ENCODE measurements at regions not wholly inside any gene's neighbourhood (a gene's known extent, or its start where the extent isn't known, plus 50 kb on each side); places are given as distances from the start of the nearest gene placed in this dataset.

DNA sequence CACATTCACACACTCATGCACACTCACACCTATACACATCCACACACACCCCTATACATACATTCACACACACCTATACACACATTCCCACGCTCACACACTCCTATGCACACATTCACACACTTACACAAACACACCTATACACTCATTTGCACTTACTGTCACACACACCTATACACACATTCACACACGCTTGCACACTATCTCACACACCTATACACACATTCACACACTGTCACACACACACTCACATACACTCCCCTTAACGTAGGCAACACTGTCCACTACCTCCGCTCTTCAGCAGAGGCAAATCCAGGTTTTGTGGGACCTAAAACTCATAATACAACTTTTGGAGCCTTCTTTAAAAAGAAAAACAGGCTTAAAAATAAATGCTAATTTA, 487.7 kb upstream of the CDH4 start:
- Histone ChIP-seq H2BK20ac (ENCODE audit: low read depth, low read length) (no peak overlapping the region), H3K4me1 (ENCODE audit: control insufficient read depth, insufficient read depth, low read length) (no peaks in the 10 kb centered on the region), H4K91ac (ENCODE audit: insufficient read depth, low read depth, low read length) (no peak overlapping the region), H3K4ac (ENCODE audit: low read depth, low read length) (no peak overlapping the region), H3K36me3 (ENCODE audit: control insufficient read depth, insufficient read depth, low read length) (no peaks in the 10 kb centered on the region), H4K5ac (ENCODE audit: low read depth, low read length) (no peak overlapping the region), H3K27ac (ENCODE audit: insufficient read depth, low read length) (no peak overlapping the region), H4K8ac (ENCODE audit: low read depth in 2 of 2, low read length in 2 of 2) (no peak overlapping the region), H2AFZ (replicated peaks; ENCODE audit: low read length, poor library complexity) (no peak overlapping the region), H2AK9ac (replicated peaks; ENCODE audit: low read depth, low read length, poor library complexity) (no peak overlapping the region), H3K9me1 (ENCODE audit: insufficient read depth, low read length) (no peaks in the 10 kb centered on the region), H3K56ac (ENCODE audit: extremely low read depth, insufficient read depth, low read length) (no peak overlapping the region), H3K14ac (replicated peaks; ENCODE audit: low read depth, low read length) (no peak overlapping the region), H3K9ac (ENCODE audit: low read depth, low read length) (no peak overlapping the region), H3K23ac (ENCODE audit: low read depth, low read length) (no peak overlapping the region), H2BK120ac (ENCODE audit: low read depth, low read length) (no peak overlapping the region), H3K4me2 (ENCODE audit: low read depth, low read length) (no peak overlapping the region), H3K27me3 (ENCODE audit: control insufficient read depth, insufficient read depth, low read length) (no peaks in the 10 kb centered on the region), H2BK15ac (ENCODE audit: low read depth, low read length) (no peak overlapping the region), H3K4me3 (ENCODE audit: insufficient read depth, low read depth, low read length) (no peak overlapping the region), H4K20me1 (ENCODE audit: insufficient read depth, low read length) (no peaks in the 10 kb centered on the region), H2AK5ac (ENCODE audit: low read depth, low read length) (no peak overlapping the region), H3K18ac (ENCODE audit: low read depth, low read length) (no peak overlapping the region), H3K9me3 (ENCODE audit: control insufficient read depth, insufficient read depth, low read length) (peaks cover 39% of the 10 kb centered on the region), H2BK5ac (ENCODE audit: low read depth, low read length, poor library complexity, severe bottlenecking) (peak overlapping the region; percentile 62), H3K79me1 (ENCODE audit: low read depth in 1 of 2, low read length in 2 of 2) (no peaks in the 10 kb centered on the region)
- POLR2A ChIA-PET (ENCODE audit: unreplicated experiment): no interaction called here
- ATAC-seq (ENCODE audit: low read depth) (no peak), DNase-seq (no peak)
- no TSS peak for BruUV-seq (replicated peaks)
- WGBS, 2 experiments (ENCODE audit: extremely low coverage in 2 of 2, insufficient read length in 1 of 2): 0% methylated on average over 1 of the region's 4 CpGs; no CpG with 5 or more reads in 1 of the 2 experiments
- in situ Hi-C loops (cut with MboI; ENCODE audit: low sequenced_read_pairs) (no loop called here), dilution Hi-C loops (cut with HindIII; ENCODE audit: low sequenced_read_pairs, unreplicated experiment) (no loop called here), intact Hi-C loops (cut with micrococcal nuclease) (no loop called here)
- TF ChIP-seq MAZ (IDR thresholded peaks at IDR 0.05; ENCODE audit: borderline replicate concordance, low read depth, low read length): no peak
- TF ChIP-seq MXI1 (IDR thresholded peaks at IDR 0.05; ENCODE audit: borderline replicate concordance, low read depth, low read length): no peak
- TF ChIP-seq, protein P1, sequence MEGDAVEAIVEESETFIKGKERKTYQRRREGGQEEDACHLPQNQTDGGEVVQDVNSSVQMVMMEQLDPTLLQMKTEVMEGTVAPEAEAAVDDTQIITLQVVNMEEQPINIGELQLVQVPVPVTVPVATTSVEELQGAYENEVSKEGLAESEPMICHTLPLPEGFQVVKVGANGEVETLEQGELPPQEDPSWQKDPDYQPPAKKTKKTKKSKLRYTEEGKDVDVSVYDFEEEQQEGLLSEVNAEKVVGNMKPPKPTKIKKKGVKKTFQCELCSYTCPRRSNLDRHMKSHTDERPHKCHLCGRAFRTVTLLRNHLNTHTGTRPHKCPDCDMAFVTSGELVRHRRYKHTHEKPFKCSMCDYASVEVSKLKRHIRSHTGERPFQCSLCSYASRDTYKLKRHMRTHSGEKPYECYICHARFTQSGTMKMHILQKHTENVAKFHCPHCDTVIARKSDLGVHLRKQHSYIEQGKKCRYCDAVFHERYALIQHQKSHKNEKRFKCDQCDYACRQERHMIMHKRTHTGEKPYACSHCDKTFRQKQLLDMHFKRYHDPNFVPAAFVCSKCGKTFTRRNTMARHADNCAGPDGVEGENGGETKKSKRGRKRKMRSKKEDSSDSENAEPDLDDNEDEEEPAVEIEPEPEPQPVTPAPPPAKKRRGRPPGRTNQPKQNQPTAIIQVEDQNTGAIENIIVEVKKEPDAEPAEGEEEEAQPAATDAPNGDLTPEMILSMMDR (conservative IDR thresholded peaks at IDR 0.05; ENCODE audit: low read depth, low read length): no peak
- TF ChIP-seq RFX5 (IDR thresholded peaks at IDR 0.05; ENCODE audit: low read depth, low read length): no peak
- TF ChIP-seq POLR2A (IDR thresholded peaks at IDR 0.05; ENCODE audit: low read depth, low read length): no peak
- TF ChIP-seq RAD21 (IDR thresholded peaks at IDR 0.05; ENCODE audit: low read length): no peak
- TF ChIP-seq, protein P2, sequence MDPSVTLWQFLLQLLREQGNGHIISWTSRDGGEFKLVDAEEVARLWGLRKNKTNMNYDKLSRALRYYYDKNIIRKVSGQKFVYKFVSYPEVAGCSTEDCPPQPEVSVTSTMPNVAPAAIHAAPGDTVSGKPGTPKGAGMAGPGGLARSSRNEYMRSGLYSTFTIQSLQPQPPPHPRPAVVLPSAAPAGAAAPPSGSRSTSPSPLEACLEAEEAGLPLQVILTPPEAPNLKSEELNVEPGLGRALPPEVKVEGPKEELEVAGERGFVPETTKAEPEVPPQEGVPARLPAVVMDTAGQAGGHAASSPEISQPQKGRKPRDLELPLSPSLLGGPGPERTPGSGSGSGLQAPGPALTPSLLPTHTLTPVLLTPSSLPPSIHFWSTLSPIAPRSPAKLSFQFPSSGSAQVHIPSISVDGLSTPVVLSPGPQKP (IDR thresholded peaks at IDR 0.05; ENCODE audit: borderline replicate concordance, low read depth, low read length): no peak
- TF ChIP-seq CEBPB (IDR thresholded peaks at IDR 0.05; ENCODE audit: low read depth, low read length): no peak
- TF ChIP-seq RCOR1 (IDR thresholded peaks at IDR 0.05; ENCODE audit: insufficient replicate concordance, low read length): no peak
- TF ChIP-seq NFE2L2 (IDR thresholded peaks at IDR 0.05; ENCODE audit: low read depth, low read length): no peak
- TF ChIP-seq SMC3 (IDR thresholded peaks at IDR 0.05; ENCODE audit: low read depth, low read length): no peak
- TF ChIP-seq, protein P3, sequence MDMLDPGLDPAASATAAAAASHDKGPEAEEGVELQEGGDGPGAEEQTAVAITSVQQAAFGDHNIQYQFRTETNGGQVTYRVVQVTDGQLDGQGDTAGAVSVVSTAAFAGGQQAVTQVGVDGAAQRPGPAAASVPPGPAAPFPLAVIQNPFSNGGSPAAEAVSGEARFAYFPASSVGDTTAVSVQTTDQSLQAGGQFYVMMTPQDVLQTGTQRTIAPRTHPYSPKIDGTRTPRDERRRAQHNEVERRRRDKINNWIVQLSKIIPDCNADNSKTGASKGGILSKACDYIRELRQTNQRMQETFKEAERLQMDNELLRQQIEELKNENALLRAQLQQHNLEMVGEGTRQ (IDR thresholded peaks at IDR 0.05; ENCODE audit: low read depth, low read length): no peak
- no peak for TF ChIP-seq MAFK (IDR thresholded peaks at IDR 0.05; ENCODE audit: low read depth, low read length)
- TF ChIP-seq CHD1 (IDR thresholded peaks at IDR 0.05; ENCODE audit: low read depth, low read length): no peak
- TF ChIP-seq BHLHE40 (IDR thresholded peaks at IDR 0.05; ENCODE audit: low read depth, low read length): no peak
- no peak for TF ChIP-seq FOS (IDR thresholded peaks at IDR 0.05; ENCODE audit: low read depth, low read length)
- CTCF ChIA-PET: no interaction called here
